RWPE1 (cell line): ENCODE measurements at regions not wholly inside any gene's neighbourhood (a gene's known extent, or its start where the extent isn't known, plus 50 kb on each side); places are given as distances from the start of the nearest gene placed in this dataset.
"Not testable (repeated sequence)": the region's sequence is repeated elsewhere in the genome, so short reads cannot be mapped to it uniquely, and the experiment has no call there.

Source experiments
- CTCF ChIA-PET: fragments of 350-600 bp; sonication (Branson Sonifier 250); formaldehyde crosslinking; extraction: SDS; loops from one replicate; lab custom pipeline; 2021; lab: Yijun Ruan, JAX
- POLR2A ChIA-PET: fragments of 400-600 bp; formaldehyde crosslinking; extraction: SDS; loops from one replicate; lab custom pipeline; 2020; ENCODE audit warnings: antibody characterized with exemption; ENCODE audit not compliant: low non-redundant PET; lab: Yijun Ruan, JAX
- DNase-seq: peaks from one replicate; pipeline ENCODE4 v3.0.0; 2012; ENCODE audit warnings: low spot score
- H3K27ac ChIP-seq: fragments of 450-650 bp; 2 replicates; pipeline ENCODE4 v1.5.1; 2017
- TF ChIP-seq, protein P1 (sequence below): fragments of 450-650 bp; conservative IDR thresholded peaks from 2 replicates; pipeline ENCODE4 v1.5.1; 2017; ENCODE audit warnings: low read depth, mild to moderate bottlenecking

DNA sequence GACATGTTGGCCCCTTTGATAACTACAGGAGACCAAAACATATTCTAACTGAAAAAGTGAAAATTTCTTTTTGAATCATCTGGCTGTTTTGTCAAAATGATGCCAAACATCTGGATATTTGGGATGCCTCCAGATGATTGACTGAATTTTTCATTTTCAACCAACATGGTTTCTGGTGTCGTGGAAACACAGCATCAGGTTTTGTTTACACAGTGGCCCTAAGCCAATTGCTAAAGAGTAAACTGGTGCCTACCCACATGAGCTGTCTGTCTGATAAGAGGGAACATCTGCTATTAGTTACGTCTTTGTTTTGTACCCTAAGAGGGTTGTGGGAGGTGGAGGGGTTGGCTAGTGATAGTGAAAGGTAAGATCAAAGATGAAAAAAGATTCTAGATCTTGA, 204.8 kb downstream of the KCNK2 start:
- DNase-seq: no peak
- no peak overlapping the region for H3K27ac ChIP-seq
- TF ChIP-seq, protein P1, sequence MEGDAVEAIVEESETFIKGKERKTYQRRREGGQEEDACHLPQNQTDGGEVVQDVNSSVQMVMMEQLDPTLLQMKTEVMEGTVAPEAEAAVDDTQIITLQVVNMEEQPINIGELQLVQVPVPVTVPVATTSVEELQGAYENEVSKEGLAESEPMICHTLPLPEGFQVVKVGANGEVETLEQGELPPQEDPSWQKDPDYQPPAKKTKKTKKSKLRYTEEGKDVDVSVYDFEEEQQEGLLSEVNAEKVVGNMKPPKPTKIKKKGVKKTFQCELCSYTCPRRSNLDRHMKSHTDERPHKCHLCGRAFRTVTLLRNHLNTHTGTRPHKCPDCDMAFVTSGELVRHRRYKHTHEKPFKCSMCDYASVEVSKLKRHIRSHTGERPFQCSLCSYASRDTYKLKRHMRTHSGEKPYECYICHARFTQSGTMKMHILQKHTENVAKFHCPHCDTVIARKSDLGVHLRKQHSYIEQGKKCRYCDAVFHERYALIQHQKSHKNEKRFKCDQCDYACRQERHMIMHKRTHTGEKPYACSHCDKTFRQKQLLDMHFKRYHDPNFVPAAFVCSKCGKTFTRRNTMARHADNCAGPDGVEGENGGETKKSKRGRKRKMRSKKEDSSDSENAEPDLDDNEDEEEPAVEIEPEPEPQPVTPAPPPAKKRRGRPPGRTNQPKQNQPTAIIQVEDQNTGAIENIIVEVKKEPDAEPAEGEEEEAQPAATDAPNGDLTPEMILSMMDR: no peak
- CTCF ChIA-PET: interaction anchor here (0.6 kb wide), 1 partner anchor 1064 kb away, joined by 3 read pairs; no protein-coding TSS in a partner anchor
- POLR2A ChIA-PET: no interaction called here

DNA sequence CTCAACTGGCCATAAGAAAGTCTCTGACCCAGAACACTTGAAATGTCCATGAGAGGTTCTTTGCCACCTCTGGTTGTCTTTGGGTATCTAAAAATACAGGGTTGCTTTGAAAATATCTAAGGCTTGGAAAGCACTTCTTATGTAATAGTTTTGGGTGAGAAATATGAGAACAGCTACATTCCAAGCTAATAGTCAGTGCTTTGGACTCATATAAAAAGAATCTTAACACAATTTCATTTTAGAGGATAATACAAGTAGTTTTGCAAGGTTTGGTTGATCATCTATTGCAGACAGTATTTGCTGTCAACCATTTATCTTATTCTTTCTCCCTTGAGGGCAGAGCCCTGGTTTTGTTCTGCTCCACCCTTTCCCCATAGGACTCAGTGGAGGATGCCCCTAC, 207.5 kb downstream of the KCNK2 start:
- H3K27ac ChIP-seq: no peak overlapping the region
- TF ChIP-seq, protein P1: no peak
- peak; percentile 0 for DNase-seq
- ChIA-PET CTCF (no interaction called here), POLR2A (no interaction called here)

GRCh38 chr1:215292932-215293331, 210.4 kb downstream of the KCNK2 start:
- TF ChIP-seq, protein P1: no peak
- ChIA-PET CTCF (no interaction called here), POLR2A (no interaction called here)
- no peak overlapping the region for H3K27ac ChIP-seq
- DNase-seq: no peak

DNA sequence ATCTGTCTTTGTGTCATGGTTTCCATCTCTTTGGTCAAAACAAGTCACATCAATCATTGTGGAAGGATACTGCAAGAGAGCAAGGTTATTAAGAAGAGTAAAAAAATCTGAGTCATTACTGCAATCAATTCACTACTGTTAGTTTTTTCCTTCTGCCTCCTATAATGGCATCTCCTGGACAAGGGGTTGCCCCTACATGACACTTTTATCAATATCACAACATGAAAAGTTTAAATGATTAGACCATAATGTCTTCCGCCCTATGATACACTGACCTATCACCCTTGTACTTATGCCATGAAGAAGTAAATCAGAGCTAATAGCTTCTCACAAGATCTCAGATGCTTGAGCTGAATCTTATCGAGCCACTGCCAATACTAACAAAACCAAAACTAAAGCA, 223.9 kb downstream of the KCNK2 start:
- CTCF ChIA-PET: no interaction called here
- DNase-seq: no peak
- TF ChIP-seq, protein P1: no peak
- no peak overlapping the region for H3K27ac ChIP-seq
- POLR2A ChIA-PET: no interaction called here

GRCh38 chr1:215321802-215322201, 239.3 kb downstream of the KCNK2 start:
- POLR2A ChIA-PET: no interaction called here
- DNase-seq: no peak
- no peak overlapping the region for H3K27ac ChIP-seq
- CTCF ChIA-PET: no interaction called here
- TF ChIP-seq, protein P1: no peak

GRCh38 chr1:215323992-215324391, 241.5 kb downstream of the KCNK2 start:
- POLR2A ChIA-PET, CTCF ChIA-PET, DNase-seq, H3K27ac ChIP-seq: not testable (repeated sequence)

GRCh38 chr1:215330426-215330825, 236.7 kb upstream of the KCTD3 start:
- POLR2A ChIA-PET: no interaction called here
- TF ChIP-seq, protein P1: no peak
- DNase-seq: no peak
- no peak overlapping the region for H3K27ac ChIP-seq
- CTCF ChIA-PET: interaction anchor here (0.5 kb wide), 1 partner anchor 1808 kb away, joined by 3 read pairs; no protein-coding TSS in a partner anchor
